ENCODE measurements at regions not wholly inside any gene's neighbourhood (a gene's known extent, or its start where the extent isn't known, plus 50 kb on each side); places are given as distances from the start of the nearest gene placed in this dataset.

DNA sequence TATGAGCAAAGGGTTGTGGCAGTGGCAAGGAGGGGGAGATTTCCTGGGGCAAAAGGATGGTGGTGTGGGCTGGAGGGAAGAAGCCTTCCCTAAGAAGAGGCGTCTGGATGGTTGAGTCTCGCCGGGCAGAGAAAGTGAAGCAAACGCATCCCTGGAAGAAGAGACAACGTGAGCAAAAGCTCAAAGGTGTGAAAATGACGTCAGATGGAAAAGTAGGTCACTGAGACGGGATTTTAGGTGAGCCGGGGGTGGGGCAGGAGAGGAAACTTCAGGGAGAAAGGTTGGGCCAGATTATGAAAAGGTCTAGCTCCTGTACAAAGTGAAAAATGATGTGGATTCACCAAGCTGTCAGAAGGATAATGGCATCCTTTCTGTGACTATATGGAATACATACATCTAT is 95.3 kb upstream of the KCNE2 start:
- H3K4me3 ChIP-seq (replicated peaks in 1 of 2; ENCODE audit: low read depth in 2 of 2, low read length in 2 of 2), result no peak overlapping the region
- TF ChIP-seq, protein P1, sequence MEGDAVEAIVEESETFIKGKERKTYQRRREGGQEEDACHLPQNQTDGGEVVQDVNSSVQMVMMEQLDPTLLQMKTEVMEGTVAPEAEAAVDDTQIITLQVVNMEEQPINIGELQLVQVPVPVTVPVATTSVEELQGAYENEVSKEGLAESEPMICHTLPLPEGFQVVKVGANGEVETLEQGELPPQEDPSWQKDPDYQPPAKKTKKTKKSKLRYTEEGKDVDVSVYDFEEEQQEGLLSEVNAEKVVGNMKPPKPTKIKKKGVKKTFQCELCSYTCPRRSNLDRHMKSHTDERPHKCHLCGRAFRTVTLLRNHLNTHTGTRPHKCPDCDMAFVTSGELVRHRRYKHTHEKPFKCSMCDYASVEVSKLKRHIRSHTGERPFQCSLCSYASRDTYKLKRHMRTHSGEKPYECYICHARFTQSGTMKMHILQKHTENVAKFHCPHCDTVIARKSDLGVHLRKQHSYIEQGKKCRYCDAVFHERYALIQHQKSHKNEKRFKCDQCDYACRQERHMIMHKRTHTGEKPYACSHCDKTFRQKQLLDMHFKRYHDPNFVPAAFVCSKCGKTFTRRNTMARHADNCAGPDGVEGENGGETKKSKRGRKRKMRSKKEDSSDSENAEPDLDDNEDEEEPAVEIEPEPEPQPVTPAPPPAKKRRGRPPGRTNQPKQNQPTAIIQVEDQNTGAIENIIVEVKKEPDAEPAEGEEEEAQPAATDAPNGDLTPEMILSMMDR (IDR thresholded peaks at IDR 0.05; ENCODE audit: low read depth, low read length), result no peak
- no peak for DNase-seq (ENCODE audit: low read depth in 2 of 2)

DNA sequence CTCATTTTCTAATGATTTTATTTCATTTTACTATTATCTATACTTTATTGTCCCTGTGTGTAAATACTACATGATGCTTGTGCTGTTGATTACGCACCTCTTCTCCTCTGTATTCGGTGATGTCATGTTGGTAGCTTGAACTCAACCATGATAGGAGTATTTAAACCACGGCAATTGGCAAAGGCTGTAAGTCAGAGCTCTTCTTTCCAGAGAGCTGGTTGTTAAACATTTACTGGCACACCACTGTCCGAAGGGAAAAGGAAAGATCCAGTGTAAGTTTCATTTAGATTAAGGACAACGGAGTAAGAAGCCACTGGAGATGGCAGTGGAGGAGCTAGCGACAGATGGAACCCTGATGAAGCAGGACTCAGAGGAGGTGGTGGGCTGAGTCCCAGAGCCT is 93.4 kb upstream of the KCNE2 start:
- H3K4me3 ChIP-seq (replicated peaks in 1 of 2; ENCODE audit: low read depth in 2 of 2, low read length in 2 of 2), result no peak overlapping the region
- DNase-seq (ENCODE audit: low read depth in 2 of 2), result no peak
- TF ChIP-seq, protein P1 (IDR thresholded peaks at IDR 0.05; ENCODE audit: low read depth, low read length), result no peak

DNA sequence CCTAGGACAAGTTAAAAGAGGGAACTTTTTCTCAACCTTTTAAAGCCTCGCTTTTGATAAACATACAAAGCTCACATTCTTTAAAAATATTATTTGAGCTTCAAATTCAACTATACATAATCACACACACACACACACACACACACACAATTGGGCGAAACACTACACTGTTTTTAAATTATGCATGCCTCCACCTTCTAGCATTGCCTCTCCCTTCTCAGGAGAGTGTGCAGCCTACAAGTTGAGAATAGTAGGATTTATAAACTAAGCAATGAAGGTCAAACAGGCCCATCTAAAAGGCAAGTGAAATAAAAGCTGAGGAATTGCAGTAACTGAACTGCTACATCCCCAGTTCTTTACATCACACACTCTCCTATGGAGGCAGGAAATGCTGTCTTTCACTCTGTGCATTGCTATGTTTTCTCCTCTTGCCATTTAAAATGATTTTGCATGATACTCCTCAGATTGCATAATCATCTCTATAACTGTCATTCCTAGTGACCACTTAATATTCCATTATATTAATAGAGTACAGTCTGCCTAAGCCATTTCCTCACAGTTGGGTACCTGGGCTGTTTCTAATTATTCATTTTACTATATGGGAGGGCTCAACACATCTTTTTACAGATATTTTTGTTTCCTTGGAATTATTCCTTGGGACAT is 92.5 kb upstream of the KCNE2 start:
- no peak overlapping the region for H3K4me3 ChIP-seq (replicated peaks in 1 of 2; ENCODE audit: low read depth in 2 of 2, low read length in 2 of 2)
- TF ChIP-seq, protein P1 (IDR thresholded peaks at IDR 0.05; ENCODE audit: low read depth, low read length), result no peak
- DNase-seq (ENCODE audit: low read depth in 2 of 2), result no peak

DNA sequence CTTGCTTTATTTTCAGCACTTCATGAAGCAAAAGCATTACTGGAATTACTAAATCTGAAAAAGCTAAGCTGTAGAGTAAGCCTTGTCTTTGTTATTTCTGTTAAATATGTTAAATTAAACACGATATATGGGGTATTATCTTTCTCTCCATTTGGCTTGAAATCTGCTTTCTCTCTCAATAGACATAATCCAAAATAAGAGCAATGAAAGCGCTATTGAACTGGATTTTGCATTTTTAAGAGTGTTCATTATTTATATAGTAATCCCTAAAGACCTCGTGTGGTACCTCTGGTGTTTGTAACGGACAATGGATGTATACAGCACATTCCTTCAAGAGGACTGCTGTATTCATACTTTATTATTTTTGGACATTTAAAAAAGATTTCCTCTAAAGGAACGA is 91.5 kb upstream of the KCNE2 start:
- no peak overlapping the region for H3K4me3 ChIP-seq (replicated peaks in 1 of 2; ENCODE audit: low read depth in 2 of 2, low read length in 2 of 2)
- no peak for DNase-seq (ENCODE audit: low read depth in 2 of 2)
- TF ChIP-seq, protein P1 (IDR thresholded peaks at IDR 0.05; ENCODE audit: low read depth, low read length), result no peak

DNA sequence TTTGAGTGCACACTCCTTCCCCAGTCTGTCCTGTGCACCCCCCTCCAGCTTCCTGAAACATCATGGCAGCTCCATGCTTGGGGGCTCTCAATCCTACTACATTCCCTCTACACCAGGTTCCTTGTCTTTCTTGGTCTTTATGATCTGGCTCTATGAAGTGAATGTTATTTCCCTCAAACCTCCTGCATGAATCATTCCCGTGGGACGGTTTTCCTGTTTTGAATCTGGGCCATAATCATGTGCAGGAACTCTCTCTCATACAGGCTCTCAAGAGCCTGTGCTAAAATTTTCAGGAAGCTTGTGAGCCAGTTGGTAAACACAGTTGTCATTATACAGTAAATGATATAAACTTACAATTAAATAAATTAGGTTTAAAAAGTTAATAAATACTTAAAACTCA is 89.8 kb upstream of the KCNE2 start:
- TF ChIP-seq, protein P1 (IDR thresholded peaks at IDR 0.05; ENCODE audit: low read depth, low read length), result no peak
- DNase-seq (ENCODE audit: low read depth in 2 of 2), result peak; percentile 50 to 63
- no peak overlapping the region for H3K4me3 ChIP-seq (replicated peaks in 1 of 2; ENCODE audit: low read depth in 2 of 2, low read length in 2 of 2)

DNA sequence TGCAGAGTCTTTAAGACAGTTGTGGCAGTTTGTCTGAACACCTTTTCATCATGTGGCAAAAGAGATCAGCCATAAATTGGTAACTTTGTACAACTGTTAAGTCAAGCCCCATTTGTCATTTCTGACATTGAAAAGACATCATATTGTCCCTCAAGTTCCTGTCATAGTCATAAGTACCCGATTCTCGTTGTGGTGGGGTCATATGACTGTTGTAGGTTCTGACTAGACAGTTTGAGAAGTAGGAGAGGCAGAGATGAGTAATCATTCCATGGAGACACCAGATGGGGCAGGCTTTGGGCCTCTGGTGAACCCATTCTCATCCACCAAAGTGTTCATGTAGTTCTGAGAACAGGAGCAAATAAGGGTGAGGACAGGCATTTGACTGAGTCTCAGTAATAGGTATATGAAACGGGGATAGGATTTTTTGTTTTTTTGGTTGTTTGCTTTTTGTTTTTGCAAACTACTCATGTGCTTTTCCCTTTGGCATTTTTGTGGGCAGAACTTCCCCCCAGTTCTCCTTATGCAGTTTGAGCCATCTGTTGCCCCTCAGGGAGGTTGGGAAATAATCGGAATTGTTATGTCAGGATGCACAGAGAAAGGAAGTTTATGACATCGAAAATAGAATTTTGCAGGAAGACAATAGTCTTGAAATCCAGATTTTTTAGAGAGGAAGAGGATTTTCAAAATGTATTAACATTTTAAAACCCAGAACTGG is 86.9 kb upstream of the KCNE2 start:
- TF ChIP-seq, protein P1 (IDR thresholded peaks at IDR 0.05; ENCODE audit: low read depth, low read length), result no peak
- H3K4me3 ChIP-seq (replicated peaks in 1 of 2; ENCODE audit: low read depth in 2 of 2, low read length in 2 of 2), result no peak overlapping the region
- DNase-seq (ENCODE audit: low read depth in 2 of 2), result peak in 1 of 2 donors; percentile 15

Measured in cardiac fibroblast (primary cell).